Stimulated activated CD8-positive, alpha-beta memory T cell treated with anti-CD3 and anti-CD28 coated beads, Interleukin-7, amount 100 ng/mL, for 48 hours (primary cell): ENCODE measurements at regions not wholly inside any gene's neighbourhood (a gene's known extent, or its start where the extent isn't known, plus 50 kb on each side); places are given as distances from the start of the nearest gene placed in this dataset.
"Not testable (repeated sequence)": the region's sequence is repeated elsewhere in the genome, so short reads cannot be mapped to it uniquely, and the experiment has no call there.

Experiments used
- DNase-seq, 2 donors: peaks; one replicate each; pipeline ENCODE4 v3.0.0-alpha.2; 2020; ENCODE audit warnings: low read depth in 1 of 2; ENCODE audit errors: extremely low read depth in 1 of 2

DNA sequence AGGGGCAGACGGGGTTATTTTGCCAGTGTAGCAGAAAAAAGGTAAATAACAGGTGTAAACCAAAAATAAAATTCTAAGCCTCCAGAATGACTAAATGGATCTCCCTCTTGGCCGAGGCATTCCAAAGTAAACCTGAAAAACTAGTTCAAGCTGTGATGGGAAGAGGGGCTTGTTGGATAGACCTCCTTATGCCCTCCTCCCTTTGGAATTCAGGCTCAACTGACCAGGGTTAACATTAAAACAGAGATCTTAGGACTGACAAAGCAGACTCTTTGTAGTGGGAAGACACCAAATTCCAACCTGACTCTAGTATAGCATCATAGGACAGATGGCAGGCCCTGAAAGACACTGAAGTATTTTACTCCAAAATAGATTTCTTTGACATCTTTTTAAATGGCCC, 113.8 kb upstream of the ITGB1 start:
- no peak for DNase-seq

DNA sequence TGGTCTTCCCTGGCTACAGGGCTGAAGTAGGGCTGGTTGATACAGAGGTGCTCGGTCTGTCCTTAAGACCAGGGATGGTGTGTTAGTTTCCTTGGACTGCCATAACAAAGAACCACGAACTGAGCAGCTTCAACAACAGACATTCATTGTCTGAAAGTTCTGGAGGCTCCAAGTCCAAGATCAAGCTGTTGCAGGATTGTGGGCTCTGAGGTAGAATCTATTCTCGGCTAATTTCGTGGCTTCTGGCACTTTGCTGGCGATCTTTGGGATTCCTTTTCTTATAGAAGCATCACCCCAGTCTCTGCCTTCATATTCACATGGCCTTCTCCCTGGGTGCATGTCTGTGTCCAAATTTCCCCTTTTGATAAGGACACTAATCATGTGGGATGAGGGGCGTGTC, 112.1 kb upstream of the ITGB1 start:
- DNase-seq: no peak

DNA sequence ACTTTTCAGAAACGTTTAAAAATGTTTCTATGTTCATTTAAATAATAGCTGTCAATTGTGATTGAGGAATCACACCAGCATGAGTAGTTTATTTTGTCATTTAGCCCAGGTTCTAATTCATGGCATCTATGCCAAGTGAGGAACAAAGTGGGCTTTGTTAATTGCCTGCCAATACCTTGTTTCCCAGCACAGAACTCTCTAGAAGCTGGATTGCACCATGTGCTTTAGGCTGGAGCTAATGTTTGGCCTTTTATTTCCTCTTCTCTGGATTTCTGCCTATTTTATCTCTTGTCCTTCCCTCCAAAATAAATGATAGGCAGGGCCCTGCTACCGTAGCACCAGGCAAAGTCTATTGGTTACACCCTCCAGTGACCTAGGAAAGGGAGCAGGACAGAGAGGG, 109.9 kb upstream of the ITGB1 start:
- DNase-seq: no peak

DNA sequence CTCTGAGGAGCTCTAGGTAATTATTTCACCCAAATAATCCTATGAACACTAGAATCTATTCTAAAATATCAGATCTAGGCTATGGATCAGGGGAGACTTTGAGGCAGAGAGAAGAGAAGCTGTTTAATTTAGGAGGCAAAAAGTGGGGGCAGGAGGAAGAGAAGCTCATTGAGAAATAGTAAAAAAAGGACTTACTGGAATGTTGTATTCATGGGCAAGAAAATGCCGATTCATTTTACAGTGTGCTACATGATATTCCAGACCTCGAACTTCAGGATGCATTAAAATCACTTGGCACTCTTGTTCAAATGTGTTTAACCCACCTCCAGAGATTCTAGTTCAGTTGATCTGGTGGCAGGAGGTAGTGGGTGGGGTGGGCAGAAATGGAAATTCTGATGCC, 109.5 kb upstream of the ITGB1 start:
- DNase-seq: no peak

DNA sequence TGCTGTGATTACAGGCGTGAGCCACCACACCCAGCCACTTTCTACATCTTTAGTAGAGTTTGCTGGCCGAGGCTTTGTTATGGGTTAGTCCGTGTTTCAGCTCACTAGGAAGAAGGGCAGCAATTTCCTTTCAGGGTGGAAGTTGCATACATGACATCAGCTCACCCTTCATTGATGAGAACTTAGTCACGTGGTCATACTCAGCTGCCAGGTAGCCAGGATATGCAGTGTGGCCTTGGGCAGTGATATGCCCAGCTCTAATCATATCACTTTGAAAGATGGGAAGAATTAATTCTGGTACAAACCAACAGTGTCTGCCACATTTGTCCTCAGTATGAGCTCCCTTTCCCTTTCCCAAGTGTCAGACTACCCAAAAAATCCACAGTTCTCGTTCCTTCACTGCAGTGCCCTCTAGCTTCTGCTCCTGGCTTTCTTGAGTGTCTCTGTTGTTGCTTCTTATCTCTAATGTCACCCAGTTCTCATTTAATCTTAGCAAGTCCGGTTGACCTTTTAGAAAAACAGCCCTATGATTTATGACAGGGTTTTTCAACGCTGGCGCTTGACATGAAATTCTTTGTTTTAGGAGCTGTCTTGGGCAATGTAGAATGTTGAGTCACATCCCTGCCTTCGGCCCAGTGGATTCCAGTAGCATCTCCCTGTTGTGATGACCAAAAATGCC, 108.7 kb upstream of the ITGB1 start:
- DNase-seq: no peak

DNA sequence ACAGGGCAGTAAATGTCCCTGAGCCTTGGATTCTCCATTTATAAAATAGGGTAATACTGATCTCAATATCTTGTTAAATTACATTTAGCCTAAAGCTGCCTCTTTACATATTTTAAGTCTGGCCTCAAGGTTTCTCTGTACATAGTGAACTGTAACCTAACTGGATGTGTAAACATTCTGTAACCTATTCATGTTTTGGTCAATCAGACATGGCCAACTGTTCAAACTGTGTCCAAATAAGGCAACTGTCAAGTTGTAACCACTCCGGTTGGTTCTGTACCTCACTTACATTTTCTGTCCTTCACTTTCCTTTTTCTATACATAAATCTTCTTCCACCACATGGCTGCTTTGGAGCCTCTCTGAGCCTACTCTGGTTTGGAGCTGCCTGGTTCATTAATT, 107.1 kb upstream of the ITGB1 start:
- no peak for DNase-seq

DNA sequence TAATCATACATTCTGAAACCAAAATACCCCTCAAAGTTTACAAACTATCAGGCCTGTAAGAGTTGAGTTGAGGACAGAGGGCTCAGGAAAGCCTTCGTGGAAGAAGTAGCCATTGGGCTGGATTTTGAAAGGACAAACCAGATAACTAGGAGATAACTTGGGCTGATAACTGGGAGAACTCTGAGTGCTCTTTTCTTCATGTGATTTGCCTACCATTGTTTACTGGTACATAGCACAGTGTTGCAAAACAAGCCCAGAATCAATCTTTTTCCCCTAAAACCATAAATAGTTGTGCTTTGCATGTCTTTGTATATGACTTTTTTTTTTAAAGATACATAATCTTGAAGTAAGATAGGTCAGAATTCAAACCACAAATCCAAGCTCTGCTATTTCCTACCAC, 106.7 kb upstream of the ITGB1 start:
- no peak for DNase-seq

DNA sequence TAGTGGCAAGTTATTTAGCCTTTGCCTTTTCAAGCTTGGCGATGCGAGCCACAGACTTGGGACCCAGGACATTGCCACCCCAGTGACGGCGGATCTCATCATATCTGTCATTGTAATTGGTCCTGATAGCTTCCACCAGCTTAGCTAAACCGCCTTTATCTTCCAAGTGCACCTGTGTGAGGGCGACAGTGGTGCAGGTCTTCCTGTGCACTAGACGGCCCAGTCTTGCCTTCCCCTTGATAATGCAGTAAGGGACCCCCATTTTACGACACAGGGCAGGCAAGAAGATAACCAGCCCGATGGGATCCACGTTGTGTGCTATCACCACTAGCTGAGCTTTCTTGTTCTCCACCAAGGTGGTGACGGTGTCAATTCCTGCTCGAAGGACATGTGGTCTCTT, 99.6 kb upstream of the ITGB1 start:
- DNase-seq: no peak

DNA sequence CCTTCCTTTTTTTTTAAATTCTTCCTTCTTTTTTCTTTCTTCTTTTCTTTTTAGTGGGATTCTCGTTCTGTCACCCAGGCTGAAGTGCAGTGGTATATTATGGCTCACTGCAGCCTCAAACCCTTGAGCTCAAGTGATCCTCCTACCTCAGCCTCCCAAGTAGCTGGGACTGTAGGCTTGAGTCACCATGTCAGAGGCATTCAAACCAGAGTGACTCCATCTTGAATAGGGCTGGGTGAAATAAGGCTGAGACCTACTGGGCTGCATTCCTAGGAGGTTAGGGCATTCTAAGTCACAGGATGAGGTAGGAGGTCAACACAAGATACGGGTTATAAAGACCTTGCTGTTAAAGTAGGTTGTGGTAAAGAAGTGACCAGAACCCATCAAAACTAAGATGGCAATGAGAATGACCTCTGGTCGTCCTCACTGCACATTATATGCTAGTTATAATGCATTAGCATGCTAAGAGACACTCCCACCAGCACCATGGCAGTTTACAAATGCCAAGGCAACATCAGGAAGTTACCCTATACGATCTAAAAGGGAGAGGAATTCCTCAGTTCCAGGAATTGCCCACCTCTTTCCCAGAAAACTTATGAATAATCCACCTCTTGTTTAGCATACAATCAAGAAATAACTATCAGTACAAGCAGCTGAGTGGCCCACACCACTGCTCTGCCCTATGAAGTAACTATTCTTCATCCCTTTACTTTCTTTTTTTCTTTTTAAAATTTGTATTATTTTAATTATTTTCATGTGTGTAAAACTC, 99.0 kb upstream of the ITGB1 start:
- DNase-seq: no peak

DNA sequence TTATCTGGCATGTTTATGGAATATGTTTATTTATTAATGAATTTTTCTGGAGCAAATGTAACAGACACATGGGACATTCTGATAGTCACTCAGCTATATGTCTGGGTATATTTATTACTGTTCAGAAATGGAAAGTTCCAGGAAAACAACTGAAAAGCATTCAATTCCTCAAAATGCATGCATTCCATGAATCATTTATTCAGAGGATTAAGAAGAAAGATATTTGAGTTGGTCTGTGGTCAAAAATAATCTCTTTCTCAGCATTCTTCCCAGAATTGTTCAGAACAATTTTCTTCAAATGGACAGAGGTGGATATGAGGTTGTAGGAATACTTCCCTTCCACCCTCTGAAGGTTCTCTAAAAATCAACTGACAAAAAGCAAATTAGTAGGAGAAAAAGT, 97.6 kb upstream of the ITGB1 start:
- DNase-seq: no peak

DNA sequence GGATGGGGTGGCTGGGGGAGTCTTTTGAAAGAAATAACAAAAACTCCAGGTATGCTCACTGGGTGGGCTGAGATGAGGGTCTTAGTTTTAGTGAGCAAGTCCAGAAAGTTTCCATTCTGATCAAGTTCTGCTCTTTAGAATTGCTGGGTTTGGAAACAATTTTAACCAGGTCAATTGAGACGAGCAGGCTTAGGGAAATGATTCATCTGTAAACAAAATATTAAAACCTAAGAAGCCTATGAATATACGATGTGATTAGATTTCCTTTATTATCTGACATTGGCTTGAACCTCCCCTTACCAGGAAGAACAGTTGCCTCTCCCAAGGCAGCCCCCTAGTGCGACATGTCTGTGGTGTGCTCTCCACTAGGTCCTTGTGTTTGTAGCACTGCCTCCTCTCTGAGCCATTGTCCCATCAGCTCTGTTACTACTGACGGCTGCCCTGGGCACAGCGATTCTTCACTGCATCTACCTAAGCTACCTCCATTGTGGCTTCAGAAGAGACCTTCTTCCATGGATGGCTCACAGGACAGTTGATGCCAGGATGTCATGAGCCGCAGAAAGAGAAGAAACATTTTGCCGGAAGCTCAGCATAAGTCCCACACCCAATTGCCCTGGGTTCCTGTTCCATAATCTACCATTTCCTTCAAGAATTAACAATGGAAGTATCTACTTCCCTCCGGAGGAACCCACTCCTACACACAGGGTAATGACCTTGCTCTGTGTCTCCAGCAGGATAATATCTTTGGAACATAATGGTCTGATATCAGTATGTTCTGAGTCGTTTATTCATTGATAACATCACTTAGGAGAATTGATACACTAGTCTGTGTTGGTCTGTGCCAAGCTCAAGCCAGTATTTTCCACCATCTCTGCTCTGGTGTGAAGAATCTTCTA, 95.1 kb upstream of the ITGB1 start:
- DNase-seq: no peak

DNA sequence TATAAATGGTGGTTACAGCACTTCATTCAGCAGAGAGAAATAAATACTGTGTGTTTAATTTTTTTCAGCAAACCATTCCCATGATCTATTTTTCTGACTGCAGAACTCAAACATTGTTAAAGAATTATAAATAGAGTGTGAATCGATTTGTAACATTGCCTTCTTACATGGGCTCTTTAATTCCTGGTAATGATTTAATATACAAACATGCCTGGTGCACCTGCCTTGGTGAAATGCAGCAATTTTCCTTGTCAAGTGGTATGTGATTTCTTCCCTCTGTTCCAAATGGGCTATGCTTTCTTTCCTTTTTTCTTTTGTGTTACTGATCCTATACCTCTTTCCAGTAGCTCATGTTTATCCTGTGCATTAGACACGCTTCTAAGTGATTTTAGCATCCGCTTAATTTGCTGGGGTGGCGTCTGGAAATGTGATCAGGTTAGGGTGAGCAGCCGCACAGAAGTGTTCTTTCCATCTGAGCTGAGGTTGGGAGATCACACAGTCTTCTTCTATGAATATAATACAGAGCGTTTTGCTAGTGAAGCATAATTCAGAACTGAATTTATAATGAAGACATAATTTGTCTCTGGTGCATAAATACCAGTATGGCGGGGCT, 94.3 kb upstream of the ITGB1 start:
- no peak for DNase-seq

DNA sequence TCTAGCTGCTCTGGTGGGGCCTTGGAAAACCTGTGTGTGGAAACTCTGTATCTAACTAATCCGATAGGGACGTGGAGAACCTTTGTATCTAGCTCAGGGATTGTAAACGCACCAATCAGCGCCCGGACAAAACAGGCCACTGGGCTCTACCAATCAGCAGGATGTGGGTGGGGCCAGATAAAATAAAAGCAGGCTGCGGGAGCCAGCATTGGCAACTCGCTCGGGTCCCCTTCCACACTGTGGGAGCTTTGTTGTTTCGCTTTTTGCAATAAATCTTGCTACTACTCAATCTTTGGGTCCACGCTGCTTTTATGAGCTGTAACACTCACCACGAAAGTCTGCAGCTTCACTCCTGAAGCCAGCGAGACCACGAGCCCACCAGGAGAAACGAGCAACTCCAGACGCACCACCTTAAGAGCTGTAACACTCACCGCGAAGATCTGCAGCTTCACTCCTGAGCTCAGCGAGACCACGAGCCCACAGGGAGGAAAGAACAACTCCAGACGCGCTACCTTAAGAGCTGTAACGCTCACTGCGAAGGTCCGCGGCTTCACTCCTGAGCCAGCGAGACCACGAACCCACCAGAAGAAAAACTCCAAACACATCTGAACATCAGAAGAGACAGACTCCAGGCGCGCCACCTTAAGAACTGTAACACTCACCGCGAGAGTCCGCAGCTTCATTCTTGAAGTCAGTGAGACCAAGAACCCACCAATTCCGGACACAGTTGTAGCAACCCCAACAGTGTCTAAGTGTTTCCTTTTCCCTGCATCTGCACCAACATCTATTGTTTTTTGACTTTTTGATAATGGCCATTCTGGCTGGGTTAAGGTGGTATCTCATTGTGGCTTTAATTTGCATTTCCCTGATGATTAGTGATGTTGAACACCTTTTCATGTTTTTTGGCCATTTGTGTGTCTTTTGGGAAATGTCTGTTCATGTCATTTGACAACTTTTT, 92.2 kb upstream of the ITGB1 start:
- not testable (repeated sequence) for DNase-seq

DNA sequence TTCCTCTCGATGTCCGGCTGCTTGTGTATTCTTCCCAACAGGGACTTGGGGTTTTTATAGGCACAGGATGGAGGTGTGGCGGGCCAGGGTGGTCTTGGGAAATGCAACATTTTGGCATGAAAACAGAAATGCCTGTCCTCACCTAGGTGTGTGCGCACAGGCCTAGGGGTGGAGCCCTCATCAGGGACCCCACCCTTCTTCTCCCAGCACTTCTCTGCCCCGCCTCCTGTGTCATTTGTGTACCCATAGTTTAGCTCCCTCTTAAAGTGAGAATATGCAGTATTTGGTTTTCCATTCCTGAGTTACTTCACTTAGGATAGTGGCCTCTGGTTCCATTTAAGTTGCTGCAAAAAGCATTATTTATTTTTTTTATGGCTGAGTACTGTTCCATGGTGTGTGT, 90.2 kb upstream of the ITGB1 start:
- DNase-seq: no peak

DNA sequence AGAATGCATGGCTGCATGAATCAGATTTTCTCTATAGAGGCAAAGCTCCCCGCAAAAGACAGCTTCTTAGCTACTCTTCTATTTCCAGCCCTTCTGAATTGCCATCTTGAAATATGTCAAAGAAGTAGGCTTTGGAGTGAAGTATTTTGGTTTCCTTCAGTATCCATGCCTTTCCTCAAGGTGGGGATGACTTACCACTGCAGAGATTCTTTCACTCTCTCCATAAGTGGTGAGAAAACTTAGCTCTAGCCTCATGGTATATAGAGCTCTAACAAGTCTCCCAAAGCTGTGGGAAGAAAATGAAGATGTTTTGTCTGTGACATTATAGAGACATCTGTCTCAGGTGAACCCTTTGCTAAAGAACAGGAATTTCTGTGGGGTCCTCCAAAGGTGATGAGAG, 89.6 kb upstream of the ITGB1 start:
- DNase-seq: no peak

DNA sequence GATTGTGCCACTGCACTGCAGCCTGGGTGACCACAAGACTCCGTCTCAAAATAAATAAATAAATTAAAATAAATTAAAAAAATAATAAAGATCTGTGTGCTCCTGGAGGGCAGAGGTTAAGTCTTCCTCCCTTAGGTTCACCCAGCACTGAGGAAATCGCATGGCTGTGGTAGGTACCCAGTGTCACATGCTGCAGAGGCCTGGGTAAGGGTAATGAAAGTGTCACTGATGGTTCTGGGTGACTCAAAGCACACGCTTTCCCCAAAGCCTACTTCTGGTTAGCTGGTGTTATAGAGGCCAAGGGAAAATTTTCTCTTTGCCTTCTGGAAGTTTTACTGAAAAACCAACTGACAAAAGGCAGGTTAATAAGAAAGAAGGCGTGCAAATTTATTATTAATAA, 88.8 kb upstream of the ITGB1 start:
- DNase-seq: no peak

DNA sequence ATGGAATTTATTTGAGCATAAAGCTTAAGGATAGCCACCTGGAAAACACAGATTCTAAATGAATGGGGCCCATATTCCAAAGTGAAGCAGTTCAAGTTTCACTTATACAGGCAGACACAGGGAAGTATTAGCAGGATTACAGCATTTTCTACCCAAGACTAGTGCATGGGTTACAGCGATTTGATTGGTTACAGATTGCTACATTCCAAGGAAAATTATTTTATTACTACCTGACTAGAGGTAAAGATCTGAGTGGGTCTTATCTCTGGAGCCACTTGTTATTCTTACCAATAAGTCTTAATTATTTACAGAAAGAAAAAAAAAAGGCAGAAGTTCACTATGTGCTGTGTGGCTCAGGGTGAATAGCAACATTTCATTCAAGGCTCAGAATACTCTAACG, 87.4 kb upstream of the ITGB1 start:
- DNase-seq: no peak

DNA sequence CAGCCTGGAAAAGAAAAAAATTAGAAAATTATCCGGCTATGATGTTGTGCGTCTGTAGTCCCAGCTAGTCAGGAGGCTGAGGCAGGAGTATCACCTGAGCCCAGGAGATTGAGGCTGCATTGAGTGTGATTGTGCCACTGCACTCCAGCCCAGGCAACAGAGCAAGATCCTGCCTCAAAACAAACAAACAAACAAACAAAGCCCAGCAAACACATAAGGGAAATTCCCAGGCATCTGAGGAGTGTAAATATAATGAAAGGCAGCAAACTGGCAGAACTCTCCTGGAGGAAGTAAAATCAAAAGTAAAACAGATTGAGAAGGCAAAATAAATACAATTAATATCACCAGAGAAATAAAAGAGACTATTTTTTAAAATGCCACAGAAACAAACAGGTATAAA, 84.5 kb upstream of the ITGB1 start:
- DNase-seq: no peak

DNA sequence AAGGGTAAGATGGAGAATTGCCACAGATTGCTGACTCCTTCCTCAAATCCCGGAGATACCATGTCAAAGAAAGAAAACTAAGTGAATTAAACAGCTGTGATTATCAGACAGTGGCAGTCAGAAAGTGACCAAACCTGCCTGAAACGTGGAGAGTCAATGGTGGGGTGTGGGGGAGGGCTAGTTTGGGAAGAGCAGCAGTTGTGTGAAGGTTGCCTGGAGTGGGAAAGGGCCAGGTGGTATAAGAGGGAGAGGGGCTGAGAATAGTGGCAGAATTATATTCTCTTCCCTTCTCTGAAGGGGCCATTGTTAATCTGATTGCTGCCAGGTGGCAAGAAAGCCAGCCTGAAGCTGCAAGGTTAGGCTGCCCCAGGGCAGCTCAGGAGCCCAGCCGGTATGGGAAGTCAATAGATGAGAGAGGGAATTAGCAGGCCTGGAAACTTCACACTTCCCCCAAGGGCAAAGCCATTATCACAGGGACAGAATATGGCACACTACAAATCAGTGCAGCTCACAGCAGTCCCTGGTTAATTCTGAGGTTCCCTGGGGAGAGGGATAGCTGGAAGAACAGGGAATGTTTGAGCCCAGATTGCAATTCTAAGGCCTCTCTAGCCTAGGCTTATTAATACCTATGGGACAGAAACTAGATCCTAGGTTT, 83.9 kb upstream of the ITGB1 start:
- DNase-seq: no peak

DNA sequence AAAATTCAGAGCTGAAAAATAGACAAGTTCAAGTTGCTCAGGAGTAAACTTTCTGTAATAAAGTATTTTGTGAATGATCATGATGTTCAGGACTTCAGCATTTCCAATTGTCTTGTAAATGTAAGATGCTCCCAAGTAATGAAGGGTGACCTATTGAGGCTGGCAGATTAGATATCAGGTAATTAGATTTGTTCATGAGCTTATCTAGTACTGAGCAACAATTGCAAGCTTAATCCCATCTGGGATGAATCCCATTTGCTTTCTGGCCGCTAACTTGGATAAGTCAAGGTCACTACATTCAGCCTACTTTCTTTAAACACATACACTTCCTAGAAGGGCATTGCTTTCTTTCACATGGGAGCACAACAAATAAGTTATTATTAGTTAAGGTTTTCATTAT, 82.4 kb upstream of the ITGB1 start:
- no peak for DNase-seq
